ENCODE measurements at regions not wholly inside any gene's neighbourhood (a gene's known extent, or its start where the extent isn't known, plus 50 kb on each side); places are given as distances from the start of the nearest gene placed in this dataset.

GRCh38 chr10:36301139-36301538 is 659.0 kb upstream of the FZD8 start:
- TF ChIP-seq CTCF (IDR thresholded peaks at IDR 0.05) (no peak), POLR2A (IDR thresholded peaks at IDR 0.05) (no peak), POLR2AphosphoS5 (IDR thresholded peaks at IDR 0.05) (no peak)

Data from upper lobe of left lung (tissue), 4 donors.